ENCODE measurements at regions not wholly inside any gene's neighbourhood (a gene's known extent, or its start where the extent isn't known, plus 50 kb on each side); places are given as distances from the start of the nearest gene placed in this dataset.

- no peak for DNase-seq
Measured at GRCh38 chr13:63110466-63110865, 1694.8 kb upstream of the PCDH20 start.

DNA sequence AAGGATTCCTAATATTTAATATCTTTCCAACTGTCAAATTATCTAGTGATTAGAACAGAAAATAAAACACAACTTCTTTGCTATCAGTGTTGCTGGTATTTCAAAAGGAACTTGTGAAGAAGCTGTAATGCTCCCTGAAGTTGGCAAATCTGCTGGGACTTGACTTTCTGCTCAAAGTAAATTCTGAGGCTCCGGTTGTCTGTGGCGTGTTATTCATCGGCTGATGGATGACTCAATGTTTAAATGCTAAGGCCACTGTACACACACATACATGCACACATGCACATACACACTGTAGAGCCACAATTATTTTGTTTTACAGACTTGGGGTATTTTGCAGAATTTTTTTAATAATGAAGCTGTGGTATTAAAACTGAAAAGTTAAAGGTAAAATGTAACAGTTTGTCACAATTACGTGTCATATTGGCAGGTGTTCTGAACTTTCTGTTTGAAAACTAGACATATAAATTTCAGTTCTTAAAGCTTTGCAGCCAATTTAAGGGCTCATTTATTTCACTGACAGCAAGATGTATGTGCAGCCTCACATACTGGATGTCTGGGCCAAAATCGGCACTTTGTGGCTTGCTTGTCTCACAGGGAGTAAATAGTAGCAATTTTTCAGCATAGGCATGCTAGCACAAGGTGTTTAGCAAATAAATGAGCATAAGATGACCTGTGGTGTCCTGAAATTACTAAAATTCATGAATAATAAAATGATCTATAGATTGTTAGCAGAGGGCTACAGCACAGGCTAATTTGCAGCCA is 1691.7 kb upstream of the PCDH20 start:
- no peak for DNase-seq

GRCh38 chr13:63094717-63095116 is 1679.1 kb upstream of the PCDH20 start:
- DNase-seq: no peak

GRCh38 chr13:63093907-63094469 is 1678.3 kb upstream of the PCDH20 start:
- DNase-seq: no peak

DNA sequence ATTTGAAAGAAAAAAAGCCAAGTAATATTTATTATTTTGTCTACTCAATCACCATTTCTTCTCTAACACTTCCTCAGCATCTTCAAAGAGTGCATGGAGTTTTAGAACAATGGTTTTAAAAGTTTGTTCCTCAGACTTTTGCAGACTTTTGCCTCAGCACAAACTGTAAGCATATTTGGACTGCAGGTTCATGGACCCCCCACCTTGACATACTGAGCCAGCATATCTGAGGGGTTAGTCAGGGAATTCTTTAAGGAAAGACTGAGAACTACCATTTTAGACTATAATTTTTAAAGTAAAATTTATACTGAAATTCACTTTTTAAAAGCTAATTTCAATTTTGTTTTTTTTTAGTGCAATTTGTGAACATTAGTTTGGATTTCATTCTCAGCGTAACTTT is 1676.8 kb upstream of the PCDH20 start:
- no peak for DNase-seq

- no peak for DNase-seq
Measured at GRCh38 chr13:63090524-63090923, 1674.9 kb upstream of the PCDH20 start.

DNA sequence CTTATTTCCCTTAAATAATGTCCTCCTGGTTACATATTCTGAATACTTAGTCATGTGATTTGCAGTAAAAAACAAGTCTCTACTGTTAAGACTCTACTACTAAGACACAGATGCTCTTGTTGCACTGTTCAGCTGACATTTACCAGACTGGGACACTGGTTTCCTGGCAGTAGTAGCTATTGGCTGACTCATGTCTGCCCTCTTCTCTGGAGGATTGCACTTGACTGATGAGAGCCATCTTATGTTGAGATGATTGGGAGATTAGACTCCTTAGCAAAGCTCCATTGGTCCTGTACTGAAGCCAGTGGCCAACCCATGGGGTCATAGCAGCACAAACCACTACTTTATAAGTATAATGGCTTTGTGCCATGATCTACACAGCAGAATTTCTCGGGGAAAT is 1672.6 kb upstream of the PCDH20 start:
- DNase-seq: no peak

DNA sequence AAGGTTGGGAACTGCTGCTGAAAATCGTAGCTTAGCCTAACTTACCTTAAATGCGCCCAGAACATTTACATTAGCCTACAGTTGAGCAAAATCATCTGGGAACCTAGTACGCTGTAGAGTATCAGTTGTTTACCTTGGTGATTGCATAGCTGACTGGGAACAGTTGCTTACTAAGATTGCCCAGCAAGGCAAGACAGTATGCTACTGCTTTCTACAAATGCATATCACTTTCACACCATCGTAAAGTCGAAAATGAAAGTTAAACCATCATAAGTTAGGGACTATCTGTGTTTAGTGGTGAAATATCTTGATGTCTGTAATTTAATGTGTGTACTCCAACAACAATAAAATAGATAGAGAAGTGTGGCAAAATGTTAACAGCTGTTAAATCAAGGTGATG is 1670.6 kb upstream of the PCDH20 start:
- no peak for DNase-seq

DNA sequence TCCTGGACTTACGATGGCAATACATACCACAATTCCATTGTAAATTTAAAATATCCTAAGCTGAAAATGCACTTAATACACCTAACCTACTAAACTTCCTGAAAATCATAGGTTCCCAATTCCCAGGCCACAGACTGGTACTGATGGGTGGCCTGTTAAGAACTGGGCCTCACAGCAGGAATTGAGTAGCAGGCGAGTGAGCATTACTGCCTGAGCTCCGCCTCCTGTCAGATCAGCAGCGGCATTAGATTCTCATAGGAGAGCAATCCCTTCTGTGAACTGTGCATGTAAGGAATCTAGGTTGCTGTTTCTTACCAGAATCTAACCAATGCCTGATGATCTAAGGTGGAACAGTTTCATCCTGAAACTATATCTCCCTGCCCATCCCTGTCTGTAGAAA is 1670.2 kb upstream of the PCDH20 start:
- no peak for DNase-seq

- DNase-seq: no peak
Measured at GRCh38 chr13:63081400-63082014, 1665.9 kb upstream of the PCDH20 start.

DNA sequence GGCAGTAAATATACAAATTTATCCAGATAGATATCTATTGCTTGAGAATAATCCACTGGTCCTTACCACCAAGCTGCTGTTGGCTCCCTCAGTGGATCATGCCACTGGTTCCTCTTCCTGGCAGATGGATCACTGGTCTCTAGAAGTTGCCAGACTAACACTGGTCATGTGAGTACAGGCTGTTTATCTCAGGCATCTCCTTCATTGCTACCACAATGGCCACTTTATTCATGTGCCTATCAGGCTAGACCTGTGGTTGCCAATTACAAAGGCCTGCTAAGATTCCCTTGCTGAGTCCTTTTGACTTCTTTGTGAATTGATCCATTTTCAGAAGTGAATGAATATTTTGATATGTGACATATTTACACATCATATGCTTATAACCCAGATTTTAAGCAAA is 1659.5 kb upstream of the PCDH20 start:
- no peak for DNase-seq

- DNase-seq: no peak
Measured at GRCh38 chr13:63050287-63050686, 1634.6 kb upstream of the PCDH20 start.

GRCh38 chr13:63048653-63049052 is 1633.0 kb upstream of the PCDH20 start:
- no peak for DNase-seq

- DNase-seq: no peak
Measured at GRCh38 chr13:63044589-63045313, 1629.1 kb upstream of the PCDH20 start.

DNA sequence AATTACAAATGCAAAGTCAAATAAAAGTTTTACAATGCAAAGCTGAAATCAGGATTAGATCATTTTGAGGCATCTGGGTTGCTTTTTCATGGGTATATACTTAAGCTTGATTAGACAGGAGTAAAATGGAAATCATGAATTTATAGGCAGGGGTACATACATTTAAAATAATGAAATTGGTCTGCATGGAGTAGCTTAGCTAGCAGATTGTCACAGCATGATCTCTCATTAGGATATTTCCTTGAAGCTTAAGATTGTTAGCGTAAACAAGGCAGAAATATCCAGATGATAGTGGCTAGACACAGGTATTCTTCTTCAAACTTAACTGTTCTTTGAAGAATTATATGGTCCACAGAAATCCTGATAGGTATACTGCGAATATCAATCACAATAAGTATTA is 1627.0 kb upstream of the PCDH20 start:
- no peak for DNase-seq

DNA sequence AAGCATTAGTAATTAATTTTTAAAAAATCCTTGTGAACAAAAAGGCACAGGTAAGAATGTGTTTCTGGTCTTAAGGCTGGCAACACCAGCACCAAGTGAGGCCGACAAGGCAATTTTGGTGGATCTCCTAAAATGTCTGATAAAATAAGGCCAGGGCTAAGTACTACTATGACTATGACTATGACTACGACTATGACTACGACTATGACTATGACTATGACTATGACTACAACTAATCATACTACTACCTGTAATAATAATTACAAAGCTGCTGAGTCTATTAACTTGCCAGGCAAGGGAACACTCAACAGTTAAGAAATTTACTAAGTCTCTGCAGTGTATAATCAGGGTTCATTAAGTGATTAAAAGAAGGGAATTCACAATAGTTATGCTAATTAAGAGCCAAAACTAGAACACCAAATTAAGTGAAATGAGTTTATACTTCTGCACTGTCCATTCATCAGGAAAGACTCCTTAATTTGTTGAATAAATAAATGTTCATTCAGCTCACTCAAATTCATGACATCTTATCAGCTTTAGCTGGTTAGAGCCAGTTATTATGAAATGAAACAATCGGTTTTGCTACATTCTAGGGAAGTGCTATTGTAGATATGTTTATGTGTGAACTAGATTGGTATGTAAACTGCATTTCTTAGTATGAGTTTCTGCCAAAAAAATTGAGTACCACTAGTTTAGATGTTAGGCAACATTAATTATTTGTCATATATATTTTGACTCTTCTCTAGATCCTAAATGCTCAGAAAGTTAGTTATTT is 1626.2 kb upstream of the PCDH20 start:
- no peak for DNase-seq

DNA sequence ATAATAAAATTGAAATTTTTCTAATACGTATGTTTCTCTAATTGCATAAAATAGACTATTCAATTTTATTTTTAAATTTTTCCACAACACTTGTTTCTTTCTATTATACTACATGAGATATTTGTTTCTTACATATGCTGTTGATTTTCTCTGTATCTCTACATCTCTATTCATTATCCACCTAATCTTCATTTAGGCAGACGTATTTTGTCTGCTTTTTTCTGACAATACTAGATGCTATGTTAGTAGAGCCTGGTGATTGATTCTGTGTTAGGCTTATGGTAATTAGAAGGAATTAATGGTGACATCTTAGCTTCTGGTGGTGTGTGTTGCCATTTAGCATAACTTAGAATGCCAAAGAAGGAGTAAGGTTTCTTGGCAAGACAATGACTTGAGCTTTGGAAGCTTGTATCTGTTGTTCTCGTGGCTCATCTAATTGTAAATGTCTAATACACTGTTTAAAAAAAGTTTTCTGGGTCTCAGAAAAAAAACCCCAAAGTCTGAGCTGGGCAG is 1610.7 kb upstream of the PCDH20 start:
- no peak for DNase-seq

- no peak for DNase-seq
Measured at GRCh38 chr13:63025741-63026140, 1610.1 kb upstream of the PCDH20 start.

DNA sequence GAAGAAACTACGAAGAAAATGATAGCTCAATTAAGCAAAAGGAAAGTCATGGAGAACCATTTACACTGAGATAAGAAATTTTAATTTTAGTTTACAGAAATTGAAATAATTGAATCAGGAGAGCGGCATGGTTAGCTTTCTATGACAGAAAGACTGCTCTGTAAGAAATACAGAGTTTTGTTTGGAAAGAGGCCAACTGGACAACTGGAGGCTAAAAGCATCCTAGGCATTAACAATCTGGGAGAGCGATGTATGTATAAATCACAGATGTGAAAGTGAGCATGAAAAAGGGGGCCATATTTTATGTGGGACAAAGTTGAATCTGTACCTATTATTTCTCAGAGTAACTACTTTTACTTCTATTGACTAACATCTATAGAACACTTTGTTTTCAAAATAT is 1608.8 kb upstream of the PCDH20 start:
- no peak for DNase-seq

GRCh38 chr13:63011996-63012395 is 1596.3 kb upstream of the PCDH20 start:
- no peak for DNase-seq

- DNase-seq: no peak
Measured at GRCh38 chr13:63010072-63010658, 1594.5 kb upstream of the PCDH20 start.

DNA sequence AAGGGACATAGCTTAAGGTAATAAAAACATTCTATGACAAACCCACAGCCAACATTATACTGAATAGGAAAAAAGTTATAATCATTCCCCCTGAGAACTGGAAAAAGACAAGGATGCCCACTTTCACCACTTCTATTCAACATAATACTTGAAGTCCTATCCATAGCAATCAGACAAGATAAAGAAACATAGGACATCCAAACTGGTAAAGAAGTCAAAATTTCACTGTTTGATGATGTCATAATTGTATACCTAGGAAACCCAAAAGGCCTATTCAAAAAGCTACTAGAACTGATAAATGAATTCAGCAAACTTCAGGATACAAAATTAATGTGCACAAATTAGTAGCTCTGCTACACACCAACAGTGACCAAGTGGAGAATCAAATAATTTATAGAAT is 1590.0 kb upstream of the PCDH20 start:
- DNase-seq: no peak

Data from T-helper 1 cell (primary cell).